ENCODE measurements at regions not wholly inside any gene's neighbourhood (a gene's known extent, or its start where the extent isn't known, plus 50 kb on each side); places are given as distances from the start of the nearest gene placed in this dataset.

DNA sequence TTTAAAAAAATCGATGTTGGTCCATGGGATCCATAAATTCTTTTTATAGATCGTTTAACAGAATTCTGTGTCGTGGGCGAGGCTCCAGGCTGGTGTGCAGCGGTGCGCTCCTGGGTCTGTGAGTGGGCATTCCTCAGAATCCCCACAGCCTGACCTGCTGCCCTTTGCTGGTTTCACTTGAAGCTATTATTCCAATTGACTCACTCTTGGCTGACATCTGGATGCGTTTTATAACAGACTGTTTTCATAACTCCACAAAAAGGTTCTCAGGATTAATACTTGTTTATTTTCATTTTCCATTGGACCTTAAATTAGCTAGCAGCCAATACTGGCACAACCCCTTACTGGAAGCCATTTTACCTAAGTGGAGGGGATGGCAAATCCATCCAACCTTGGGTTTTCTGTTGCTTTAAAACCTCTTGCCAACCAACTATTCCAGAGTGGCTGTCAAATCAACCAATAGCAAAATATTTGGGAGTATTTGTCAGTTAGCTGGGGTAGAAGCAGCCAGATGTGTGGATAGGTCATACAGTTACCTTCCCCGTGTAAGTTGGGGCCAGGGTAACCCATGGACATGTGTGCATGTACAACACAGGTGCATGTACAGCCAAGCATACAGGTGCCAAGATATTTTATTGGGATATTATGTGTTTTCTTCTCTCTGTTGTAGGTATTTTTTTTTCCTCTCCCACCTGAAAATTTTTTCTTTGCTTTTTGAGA is 160.7 kb upstream of the ZNF32 start:
- TF ChIP-seq POLR2A (IDR thresholded peaks at IDR 0.05): no peak
- TF ChIP-seq, protein P1, sequence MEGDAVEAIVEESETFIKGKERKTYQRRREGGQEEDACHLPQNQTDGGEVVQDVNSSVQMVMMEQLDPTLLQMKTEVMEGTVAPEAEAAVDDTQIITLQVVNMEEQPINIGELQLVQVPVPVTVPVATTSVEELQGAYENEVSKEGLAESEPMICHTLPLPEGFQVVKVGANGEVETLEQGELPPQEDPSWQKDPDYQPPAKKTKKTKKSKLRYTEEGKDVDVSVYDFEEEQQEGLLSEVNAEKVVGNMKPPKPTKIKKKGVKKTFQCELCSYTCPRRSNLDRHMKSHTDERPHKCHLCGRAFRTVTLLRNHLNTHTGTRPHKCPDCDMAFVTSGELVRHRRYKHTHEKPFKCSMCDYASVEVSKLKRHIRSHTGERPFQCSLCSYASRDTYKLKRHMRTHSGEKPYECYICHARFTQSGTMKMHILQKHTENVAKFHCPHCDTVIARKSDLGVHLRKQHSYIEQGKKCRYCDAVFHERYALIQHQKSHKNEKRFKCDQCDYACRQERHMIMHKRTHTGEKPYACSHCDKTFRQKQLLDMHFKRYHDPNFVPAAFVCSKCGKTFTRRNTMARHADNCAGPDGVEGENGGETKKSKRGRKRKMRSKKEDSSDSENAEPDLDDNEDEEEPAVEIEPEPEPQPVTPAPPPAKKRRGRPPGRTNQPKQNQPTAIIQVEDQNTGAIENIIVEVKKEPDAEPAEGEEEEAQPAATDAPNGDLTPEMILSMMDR (IDR thresholded peaks at IDR 0.05): no peak
